Peyer's patch (tissue), 4 donors: ENCODE measurements at regions not wholly inside any gene's neighbourhood (a gene's known extent, or its start where the extent isn't known, plus 50 kb on each side); places are given as distances from the start of the nearest gene placed in this dataset.

Experiments used
- DNase-seq, 3 donors: peaks; one replicate each; pipeline ENCODE4 v3.0.0-alpha.2; 2017 to 2019
- H3K27ac ChIP-seq, 4 donors: fragments of 200-600 bp; sonication (generic); one replicate each; pipeline ENCODE4 v1.5.1; 2016 to 2019
- H3K27me3 ChIP-seq, 2 donors: fragments of 200-600 bp; sonication (generic); one replicate each; pipeline ENCODE4 v1.5.1; 2019
- H3K36me3 ChIP-seq, 3 donors: fragments of 200-600 bp; sonication (generic); one replicate each; pipeline ENCODE4 v1.5.1; 2016 to 2019
- H3K4me1 ChIP-seq, 4 donors: fragments of 200-600 bp; sonication (generic); one replicate each; pipeline ENCODE4 v1.5.1; 2016 to 2019
- H3K4me3 ChIP-seq, 4 donors: fragments of 200-600 bp; sonication (generic); 1 replicate in 3 of 4; 2 replicates in 1 of 4; pipeline ENCODE4 v1.5.1; 2016 to 2019; ENCODE audit warnings: mild to moderate bottlenecking in 1 of 4
- H3K9me3 ChIP-seq, 4 donors: fragments of 200-600 bp; sonication (generic); one replicate each; pipeline ENCODE4 v1.5.1; 2016 to 2019; ENCODE audit warnings: mild to moderate bottlenecking in 1 of 4
- CTCF ChIP-seq, 6 experiments: fragments of 450-650 bp in 4 of 6; fragments of 200-600 bp in 2 of 6; sonication (generic) in 1 of 6; IDR thresholded peaks; one replicate each; pipeline ENCODE4 v1.5.1; 2017 to 2019; ENCODE audit warnings: antibody characterized with exemption in 6 of 6, mild to moderate bottlenecking in 3 of 6, moderate library complexity in 1 of 6
- POLR2A ChIP-seq, 2 donors: fragments of 450-650 bp; IDR thresholded peaks; one replicate each; pipeline ENCODE4 v1.5.1; 2017; ENCODE audit warnings: antibody characterized with exemption in 2 of 2, mild to moderate bottlenecking in 2 of 2, moderate library complexity in 2 of 2

GRCh38 chr9:88034964-88035363, 60.6 kb upstream of the CDK20 start:
- Histone ChIP-seq H3K4me3 (no peak overlapping the region), H3K4me1 (no peaks in the 10 kb centered on the region), H3K9me3 (peaks cover 0 to 27% (median 0%) of the 10 kb centered on the region in 4 donors), H3K27me3 (no peaks in the 10 kb centered on the region), H3K36me3 (no peaks in the 10 kb centered on the region), H3K27ac (no peak overlapping the region)
- TF ChIP-seq POLR2A (IDR thresholded peaks at IDR 0.05) (no peak), CTCF (IDR thresholded peaks at IDR 0.05) (no peak)
- DNase-seq, result no peak

GRCh38 chr9:88033359-88033702, 59.0 kb upstream of the CDK20 start:
- Histone ChIP-seq H3K27me3 (no peaks in the 10 kb centered on the region), H3K9me3 (peaks cover 0 to 22% (median 0%) of the 10 kb centered on the region in 4 donors), H3K4me1 (no peaks in the 10 kb centered on the region), H3K27ac (no peak overlapping the region), H3K36me3 (no peaks in the 10 kb centered on the region), H3K4me3 (no peak overlapping the region)
- TF ChIP-seq CTCF (IDR thresholded peaks at IDR 0.05) (no peak), POLR2A (IDR thresholded peaks at IDR 0.05) (no peak)
- DNase-seq, result no peak

GRCh38 chr9:88028338-88028737, 54.0 kb upstream of the CDK20 start:
- Histone ChIP-seq H3K4me1 (no peaks in the 10 kb centered on the region), H3K9me3 (no peaks in the 10 kb centered on the region), H3K27ac (no peak overlapping the region), H3K36me3 (no peaks in the 10 kb centered on the region), H3K27me3 (no peaks in the 10 kb centered on the region), H3K4me3 (no peak overlapping the region)
- DNase-seq, result no peak
- TF ChIP-seq POLR2A (IDR thresholded peaks at IDR 0.05) (no peak), CTCF (IDR thresholded peaks at IDR 0.05) (no peak)

GRCh38 chr9:88026118-88026479, 51.8 kb upstream of the CDK20 start:
- H3K4me3 ChIP-seq, result no peak overlapping the region
- no peaks in the 10 kb centered on the region for H3K9me3 ChIP-seq
- H3K27me3 ChIP-seq, result no peaks in the 10 kb centered on the region
- no peak for DNase-seq
- no peaks in the 10 kb centered on the region for H3K4me1 ChIP-seq
- TF ChIP-seq CTCF (IDR thresholded peaks at IDR 0.05) (no peak), POLR2A (IDR thresholded peaks at IDR 0.05) (no peak)
- H3K36me3 ChIP-seq, result no peaks in the 10 kb centered on the region
- no peak overlapping the region for H3K27ac ChIP-seq

GRCh38 chr9:88025411-88026117, 51.2 kb upstream of the CDK20 start:
- Histone ChIP-seq H3K36me3 (no peaks in the 10 kb centered on the region), H3K9me3 (no peaks in the 10 kb centered on the region), H3K4me1 (no peaks in the 10 kb centered on the region), H3K27me3 (no peaks in the 10 kb centered on the region), H3K4me3 (no peak overlapping the region), H3K27ac (no peak overlapping the region)
- DNase-seq, result no peak
- no peak for TF ChIP-seq CTCF (IDR thresholded peaks at IDR 0.05)

- H3K27me3 ChIP-seq, result no peaks in the 10 kb centered on the region
- no peak for TF ChIP-seq CTCF (IDR thresholded peaks at IDR 0.05)
- TF ChIP-seq POLR2A (IDR thresholded peaks at IDR 0.05), result no peak
Observed at GRCh38 chr9:88024896-88025295, 50.6 kb upstream of the CDK20 start.

More at GRCh38 chr9:88024896-88025295, 50.6 kb upstream of the CDK20 start:
- Histone ChIP-seq H3K9me3 (no peaks in the 10 kb centered on the region), H3K4me3 (no peak overlapping the region), H3K4me1 (no peaks in the 10 kb centered on the region), H3K36me3 (no peaks in the 10 kb centered on the region), H3K27ac (no peak overlapping the region)
- DNase-seq, result no peak
